WTC11 (cell line): ENCODE measurements at regions not wholly inside any gene's neighbourhood (a gene's known extent, or its start where the extent isn't known, plus 50 kb on each side); places are given as distances from the start of the nearest gene placed in this dataset.

Experiments used
- GRHL2 ChIP-seq: fragments of 250-450 bp; sonication (Bioruptor Pico); IDR thresholded peaks from 2 replicates; pipeline ENCODE4 v1.8.0; 2022; ENCODE audit warnings: mild to moderate bottlenecking, moderate library complexity; ENCODE audit not compliant: insufficient replicate concordance, severe bottlenecking
- NFE2L1 ChIP-seq: sonication (generic); formaldehyde crosslinking; IDR thresholded peaks from 2 replicates; pipeline ENCODE4 v1.8.1; 2023; ENCODE audit warnings: missing genetic modification reagents
- TF ChIP-seq, protein P1 (sequence below): sonication (generic); formaldehyde crosslinking; IDR thresholded peaks from 2 replicates; pipeline ENCODE4 v1.8.1; 2023; ENCODE audit warnings: mild to moderate bottlenecking, moderate library complexity, missing genetic modification reagents
- TF ChIP-seq, protein P2 (sequence below): sonication (generic); formaldehyde crosslinking; IDR thresholded peaks from 2 replicates; pipeline ENCODE4 v1.8.1; 2022; ENCODE audit warnings: low read depth, mild to moderate bottlenecking, moderate library complexity, missing genetic modification reagents, borderline replicate concordance
- TF ChIP-seq, protein P3 (sequence below): fragments of 200-600 bp; IDR thresholded peaks from 2 replicates; pipeline ENCODE4 v1.8.0; 2022; ENCODE audit warnings: antibody characterized with exemption

DNA sequence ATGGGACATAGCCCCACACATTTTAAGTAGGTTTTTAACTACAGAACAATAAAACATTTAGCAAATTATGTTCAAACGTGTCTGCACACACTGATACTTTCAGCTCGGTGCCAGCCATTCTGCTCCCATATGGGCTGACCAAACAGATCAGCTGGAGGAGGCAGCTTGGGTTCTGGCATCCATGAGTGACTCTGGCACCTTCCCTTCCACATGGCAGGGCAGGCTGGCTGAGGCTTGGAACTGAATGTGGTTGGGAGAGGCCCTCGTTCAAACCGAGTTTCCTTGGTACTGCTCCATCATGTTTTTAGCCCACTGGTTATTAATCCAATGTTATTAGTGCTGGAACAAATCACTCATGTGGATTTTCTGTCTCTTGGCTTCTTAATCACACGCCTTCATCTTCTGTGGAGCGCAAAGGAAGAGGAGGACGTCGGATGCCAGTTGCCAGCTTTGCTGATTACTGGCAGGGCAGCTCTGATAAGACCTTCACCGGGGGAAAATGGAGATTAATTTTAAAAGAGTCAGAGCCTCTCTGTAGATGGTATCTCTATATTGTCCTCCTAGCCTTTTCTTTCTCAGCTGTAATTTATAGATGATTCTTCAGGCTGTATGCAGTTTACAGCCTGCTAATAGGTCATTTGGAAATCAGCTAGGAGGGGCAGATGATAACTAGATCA lies 93.1 kb upstream of the TIAM2 start:
- TF ChIP-seq GRHL2 (CRISPR knock-in tag), result no peak
- TF ChIP-seq, protein P1, sequence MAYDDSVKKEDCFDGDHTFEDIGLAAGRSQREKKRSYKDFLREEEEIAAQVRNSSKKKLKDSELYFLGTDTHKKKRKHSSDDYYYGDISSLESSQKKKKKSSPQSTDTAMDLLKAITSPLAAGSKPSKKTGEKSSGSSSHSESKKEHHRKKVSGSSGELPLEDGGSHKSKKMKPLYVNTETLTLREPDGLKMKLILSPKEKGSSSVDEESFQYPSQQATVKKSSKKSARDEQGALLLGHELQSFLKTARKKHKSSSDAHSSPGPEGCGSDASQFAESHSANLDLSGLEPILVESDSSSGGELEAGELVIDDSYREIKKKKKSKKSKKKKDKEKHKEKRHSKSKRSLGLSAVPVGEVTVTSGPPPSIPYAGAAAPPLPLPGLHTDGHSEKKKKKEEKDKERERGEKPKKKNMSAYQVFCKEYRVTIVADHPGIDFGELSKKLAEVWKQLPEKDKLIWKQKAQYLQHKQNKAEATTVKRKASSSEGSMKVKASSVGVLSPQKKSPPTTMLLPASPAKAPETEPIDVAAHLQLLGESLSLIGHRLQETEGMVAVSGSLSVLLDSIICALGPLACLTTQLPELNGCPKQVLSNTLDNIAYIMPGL (CRISPR knock-in tag), result no peak
- TF ChIP-seq, protein P2, sequence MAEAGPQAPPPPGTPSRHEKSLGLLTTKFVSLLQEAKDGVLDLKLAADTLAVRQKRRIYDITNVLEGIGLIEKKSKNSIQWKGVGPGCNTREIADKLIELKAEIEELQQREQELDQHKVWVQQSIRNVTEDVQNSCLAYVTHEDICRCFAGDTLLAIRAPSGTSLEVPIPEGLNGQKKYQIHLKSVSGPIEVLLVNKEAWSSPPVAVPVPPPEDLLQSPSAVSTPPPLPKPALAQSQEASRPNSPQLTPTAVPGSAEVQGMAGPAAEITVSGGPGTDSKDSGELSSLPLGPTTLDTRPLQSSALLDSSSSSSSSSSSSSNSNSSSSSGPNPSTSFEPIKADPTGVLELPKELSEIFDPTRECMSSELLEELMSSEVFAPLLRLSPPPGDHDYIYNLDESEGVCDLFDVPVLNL, result no peak
- TF ChIP-seq, protein P3, sequence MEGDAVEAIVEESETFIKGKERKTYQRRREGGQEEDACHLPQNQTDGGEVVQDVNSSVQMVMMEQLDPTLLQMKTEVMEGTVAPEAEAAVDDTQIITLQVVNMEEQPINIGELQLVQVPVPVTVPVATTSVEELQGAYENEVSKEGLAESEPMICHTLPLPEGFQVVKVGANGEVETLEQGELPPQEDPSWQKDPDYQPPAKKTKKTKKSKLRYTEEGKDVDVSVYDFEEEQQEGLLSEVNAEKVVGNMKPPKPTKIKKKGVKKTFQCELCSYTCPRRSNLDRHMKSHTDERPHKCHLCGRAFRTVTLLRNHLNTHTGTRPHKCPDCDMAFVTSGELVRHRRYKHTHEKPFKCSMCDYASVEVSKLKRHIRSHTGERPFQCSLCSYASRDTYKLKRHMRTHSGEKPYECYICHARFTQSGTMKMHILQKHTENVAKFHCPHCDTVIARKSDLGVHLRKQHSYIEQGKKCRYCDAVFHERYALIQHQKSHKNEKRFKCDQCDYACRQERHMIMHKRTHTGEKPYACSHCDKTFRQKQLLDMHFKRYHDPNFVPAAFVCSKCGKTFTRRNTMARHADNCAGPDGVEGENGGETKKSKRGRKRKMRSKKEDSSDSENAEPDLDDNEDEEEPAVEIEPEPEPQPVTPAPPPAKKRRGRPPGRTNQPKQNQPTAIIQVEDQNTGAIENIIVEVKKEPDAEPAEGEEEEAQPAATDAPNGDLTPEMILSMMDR, result no peak
- TF ChIP-seq NFE2L1 (CRISPR knock-in tag), result no peak
